ENCODE measurements at regions not wholly inside any gene's neighbourhood (a gene's known extent, or its start where the extent isn't known, plus 50 kb on each side); places are given as distances from the start of the nearest gene placed in this dataset.

- TF ChIP-seq MAX (IDR thresholded peaks at IDR 0.05) (no peak), RAD21 (IDR thresholded peaks at IDR 0.05; ENCODE audit: low read depth) (peak; percentile 43; the same call in 1 of the 2 replicates), CEBPB (IDR thresholded peaks at IDR 0.05) (no peak), EGR1 (IDR thresholded peaks at IDR 0.05) (no peak), TEAD4 (IDR thresholded peaks at IDR 0.05) (no peak), NFIC (IDR thresholded peaks at IDR 0.05) (no peak), FOXM1 (IDR thresholded peaks at IDR 0.05; ENCODE audit: borderline replicate concordance, low read depth) (no peak), TAF1 (IDR thresholded peaks at IDR 0.05; ENCODE audit: low read depth) (no peak), EP300 (IDR thresholded peaks at IDR 0.05; ENCODE audit: borderline replicate concordance) (no peak), REST (IDR thresholded peaks at IDR 0.05; ENCODE audit: low read depth) (no peak), YY1 (IDR thresholded peaks at IDR 0.05; ENCODE audit: low read depth) (no peak), ZBTB7A (IDR thresholded peaks at IDR 0.05; ENCODE audit: low read depth) (no peak), TCF12 (IDR thresholded peaks at IDR 0.05; ENCODE audit: low read depth) (no peak)
Observed at GRCh38 chr1:162988869-162989268, 80.3 kb upstream of the RGS4 start.
